ENCODE measurements at regions not wholly inside any gene's neighbourhood (a gene's known extent, or its start where the extent isn't known, plus 50 kb on each side); places are given as distances from the start of the nearest gene placed in this dataset.

DNA sequence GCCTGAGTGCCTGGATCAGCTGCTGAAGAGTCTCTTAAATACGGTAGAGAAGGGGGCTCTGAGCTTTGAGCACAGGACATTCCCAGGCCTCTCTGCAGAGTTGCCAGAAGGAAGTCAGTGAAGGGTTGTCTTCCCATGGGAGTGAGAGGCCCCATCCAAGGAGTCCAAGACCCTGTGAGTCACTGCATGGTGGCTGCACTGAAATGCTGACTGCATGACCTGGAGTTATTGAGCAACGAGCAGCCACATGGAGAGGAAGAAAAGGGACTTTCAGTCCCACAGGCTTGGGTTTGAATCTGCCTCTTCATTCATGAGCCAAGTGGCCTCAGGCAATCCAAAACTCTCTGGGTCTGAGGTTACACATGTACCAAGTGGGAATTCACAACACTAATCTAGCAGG lies 69.6 kb upstream of the RASGRF1 start (continued):
- TF ChIP-seq, protein P1, sequence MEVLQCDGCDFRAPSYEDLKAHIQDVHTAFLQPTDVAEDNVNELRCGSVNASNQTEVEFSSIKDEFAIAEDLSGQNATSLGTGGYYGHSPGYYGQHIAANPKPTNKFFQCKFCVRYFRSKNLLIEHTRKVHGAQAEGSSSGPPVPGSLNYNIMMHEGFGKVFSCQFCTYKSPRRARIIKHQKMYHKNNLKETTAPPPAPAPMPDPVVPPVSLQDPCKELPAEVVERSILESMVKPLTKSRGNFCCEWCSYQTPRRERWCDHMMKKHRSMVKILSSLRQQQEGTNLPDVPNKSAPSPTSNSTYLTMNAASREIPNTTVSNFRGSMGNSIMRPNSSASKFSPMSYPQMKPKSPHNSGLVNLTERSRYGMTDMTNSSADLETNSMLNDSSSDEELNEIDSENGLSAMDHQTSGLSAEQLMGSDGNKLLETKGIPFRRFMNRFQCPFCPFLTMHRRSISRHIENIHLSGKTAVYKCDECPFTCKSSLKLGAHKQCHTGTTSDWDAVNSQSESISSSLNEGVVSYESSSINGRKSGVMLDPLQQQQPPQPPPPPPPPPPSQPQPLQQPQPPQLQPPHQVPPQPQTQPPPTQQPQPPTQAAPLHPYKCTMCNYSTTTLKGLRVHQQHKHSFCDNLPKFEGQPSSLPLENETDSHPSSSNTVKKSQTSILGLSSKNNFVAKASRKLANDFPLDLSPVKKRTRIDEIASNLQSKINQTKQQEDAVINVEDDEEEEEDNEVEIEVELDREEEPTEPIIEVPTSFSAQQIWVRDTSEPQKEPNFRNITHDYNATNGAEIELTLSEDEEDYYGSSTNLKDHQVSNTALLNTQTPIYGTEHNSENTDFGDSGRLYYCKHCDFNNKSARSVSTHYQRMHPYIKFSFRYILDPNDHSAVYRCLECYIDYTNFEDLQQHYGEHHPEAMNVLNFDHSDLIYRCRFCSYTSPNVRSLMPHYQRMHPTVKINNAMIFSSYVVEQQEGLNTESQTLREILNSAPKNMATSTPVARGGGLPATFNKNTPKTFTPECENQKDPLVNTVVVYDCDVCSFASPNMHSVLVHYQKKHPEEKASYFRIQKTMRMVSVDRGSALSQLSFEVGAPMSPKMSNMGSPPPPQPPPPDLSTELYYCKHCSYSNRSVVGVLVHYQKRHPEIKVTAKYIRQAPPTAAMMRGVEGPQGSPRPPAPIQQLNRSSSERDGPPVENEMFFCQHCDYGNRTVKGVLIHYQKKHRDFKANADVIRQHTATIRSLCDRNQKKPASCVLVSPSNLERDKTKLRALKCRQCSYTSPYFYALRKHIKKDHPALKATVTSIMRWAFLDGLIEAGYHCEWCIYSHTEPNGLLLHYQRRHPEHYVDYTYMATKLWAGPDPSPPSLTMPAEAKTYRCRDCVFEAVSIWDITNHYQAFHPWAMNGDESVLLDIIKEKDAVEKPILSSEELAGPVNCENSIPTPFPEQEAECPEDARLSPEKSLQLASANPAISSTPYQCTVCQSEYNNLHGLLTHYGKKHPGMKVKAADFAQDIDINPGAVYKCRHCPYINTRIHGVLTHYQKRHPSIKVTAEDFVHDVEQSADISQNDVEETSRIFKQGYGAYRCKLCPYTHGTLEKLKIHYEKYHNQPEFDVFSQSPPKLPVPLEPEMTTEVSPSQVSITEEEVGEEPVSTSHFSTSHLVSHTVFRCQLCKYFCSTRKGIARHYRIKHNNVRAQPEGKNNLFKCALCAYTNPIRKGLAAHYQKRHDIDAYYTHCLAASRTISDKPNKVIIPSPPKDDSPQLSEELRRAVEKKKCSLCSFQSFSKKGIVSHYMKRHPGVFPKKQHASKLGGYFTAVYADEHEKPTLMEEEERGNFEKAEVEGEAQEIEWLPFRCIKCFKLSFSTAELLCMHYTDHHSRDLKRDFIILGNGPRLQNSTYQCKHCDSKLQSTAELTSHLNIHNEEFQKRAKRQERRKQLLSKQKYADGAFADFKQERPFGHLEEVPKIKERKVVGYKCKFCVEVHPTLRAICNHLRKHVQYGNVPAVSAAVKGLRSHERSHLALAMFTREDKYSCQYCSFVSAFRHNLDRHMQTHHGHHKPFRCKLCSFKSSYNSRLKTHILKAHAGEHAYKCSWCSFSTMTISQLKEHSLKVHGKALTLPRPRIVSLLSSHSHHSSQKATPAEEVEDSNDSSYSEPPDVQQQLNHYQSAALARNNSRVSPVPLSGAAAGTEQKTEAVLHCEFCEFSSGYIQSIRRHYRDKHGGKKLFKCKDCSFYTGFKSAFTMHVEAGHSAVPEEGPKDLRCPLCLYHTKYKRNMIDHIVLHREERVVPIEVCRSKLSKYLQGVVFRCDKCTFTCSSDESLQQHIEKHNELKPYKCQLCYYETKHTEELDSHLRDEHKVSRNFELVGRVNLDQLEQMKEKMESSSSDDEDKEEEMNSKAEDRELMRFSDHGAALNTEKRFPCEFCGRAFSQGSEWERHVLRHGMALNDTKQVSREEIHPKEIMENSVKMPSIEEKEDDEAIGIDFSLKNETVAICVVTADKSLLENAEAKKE (CRISPR knock-in tag; IDR thresholded peaks at IDR 0.05): no peak
- TF ChIP-seq STAT1 (IDR thresholded peaks at IDR 0.05; ENCODE audit: unreplicated experiment): no peak

DNA sequence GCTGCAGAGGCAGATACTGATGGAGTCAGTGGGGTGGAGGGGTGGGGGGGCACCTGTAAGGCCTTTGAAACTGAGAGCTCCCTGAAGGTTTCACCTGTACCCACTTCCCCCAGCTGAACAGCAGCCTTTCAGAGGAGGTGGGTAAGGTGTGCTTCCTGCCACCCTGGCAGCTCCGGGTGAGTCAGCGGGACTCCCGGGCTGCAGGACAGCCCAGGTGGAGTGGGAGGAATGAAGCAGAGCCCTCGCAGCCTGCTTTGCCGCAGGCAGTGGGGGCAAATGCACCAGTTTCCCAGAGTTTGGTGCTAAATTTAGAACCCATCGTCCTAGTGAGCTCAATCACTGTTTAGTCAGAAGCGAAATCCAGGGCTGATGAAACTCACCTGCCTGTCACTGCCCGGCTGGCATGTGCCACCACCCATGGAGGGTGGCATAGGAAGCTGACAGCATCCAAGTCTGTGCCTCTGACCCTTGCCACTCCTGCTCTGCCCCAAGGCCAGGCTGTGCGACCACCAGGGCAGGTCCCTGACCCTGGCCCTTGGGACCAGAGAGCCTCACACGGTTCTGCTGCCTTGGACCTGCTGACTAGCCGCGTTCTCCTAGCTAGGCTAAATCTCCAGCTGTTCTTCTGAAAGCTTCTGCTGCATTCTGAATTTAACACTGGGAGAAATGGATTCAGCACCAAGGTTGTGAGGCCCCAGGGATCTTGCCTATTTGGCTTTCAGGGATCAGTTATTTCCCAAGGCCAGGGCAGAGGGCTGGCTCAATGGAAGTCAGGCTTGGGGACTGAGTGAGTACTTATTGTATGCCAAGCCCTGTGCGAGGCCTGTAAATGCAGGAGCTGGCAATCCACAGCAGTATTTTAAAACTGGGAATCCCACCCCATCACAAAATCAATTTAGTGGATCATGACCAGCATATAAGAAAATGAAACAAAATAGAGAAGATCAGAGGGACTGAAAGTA lies 67.3 kb upstream of the RASGRF1 start:
- no peaks in the 10 kb centered on the region for H3K27me3 Mint-ChIP-seq (ENCODE audit: insufficient read depth, low read depth, poor library complexity)
- ATAC-seq (no peak; the same call in 2 of the 3 replicates), DNase-seq (ENCODE audit: low spot score) (no peak)
- Histone ChIP-seq H2AFZ (no peak overlapping the region), H3K4me3 (no peak overlapping the region), H4K20me1 (replicated peaks; ENCODE audit: insufficient read depth) (0 out of 2 replicates have a peak, but pooled peaks cover 3% of the 10 kb centered on the region), H3K36me3 (ENCODE audit: insufficient read depth) (no peaks in the 10 kb centered on the region), H3K9me2 (ENCODE audit: insufficient read depth) (no peaks in the 10 kb centered on the region), H3F3A (replicated peaks; ENCODE audit: low read depth) (no peaks in the 10 kb centered on the region), H3K27ac (ENCODE audit: low read depth) (no peak overlapping the region), H3K4me2 (no peak overlapping the region), H3K27me3 (ENCODE audit: insufficient read depth) (no peaks in the 10 kb centered on the region), H3K4me1 (ENCODE audit: insufficient read depth) (peaks cover 8% of the 10 kb centered on the region), H3K79me2 (replicated peaks; ENCODE audit: insufficient read depth) (no peaks in the 10 kb centered on the region)
- no peak overlapping the region for H3K27ac Mint-ChIP-seq
- H3K4me3 Mint-ChIP-seq: no peak overlapping the region
- no peaks in the 10 kb centered on the region for H3K36me3 Mint-ChIP-seq (ENCODE audit: low read depth)
- no peaks in the 10 kb centered on the region for H3K9me3 Mint-ChIP-seq
- peaks cover 10% of the 10 kb centered on the region for H3K4me1 Mint-ChIP-seq
- TF ChIP-seq, protein P2, sequence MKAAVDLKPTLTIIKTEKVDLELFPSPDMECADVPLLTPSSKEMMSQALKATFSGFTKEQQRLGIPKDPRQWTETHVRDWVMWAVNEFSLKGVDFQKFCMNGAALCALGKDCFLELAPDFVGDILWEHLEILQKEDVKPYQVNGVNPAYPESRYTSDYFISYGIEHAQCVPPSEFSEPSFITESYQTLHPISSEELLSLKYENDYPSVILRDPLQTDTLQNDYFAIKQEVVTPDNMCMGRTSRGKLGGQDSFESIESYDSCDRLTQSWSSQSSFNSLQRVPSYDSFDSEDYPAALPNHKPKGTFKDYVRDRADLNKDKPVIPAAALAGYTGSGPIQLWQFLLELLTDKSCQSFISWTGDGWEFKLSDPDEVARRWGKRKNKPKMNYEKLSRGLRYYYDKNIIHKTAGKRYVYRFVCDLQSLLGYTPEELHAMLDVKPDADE (IDR thresholded peaks at IDR 0.05): no peak
- TF ChIP-seq, protein P1 (CRISPR knock-in tag; IDR thresholded peaks at IDR 0.05): no peak
- TF ChIP-seq POLR2AphosphoS5 (IDR thresholded peaks at IDR 0.05; ENCODE audit: low read depth): no peak
